Activated CD8-positive, alpha-beta memory T cell treated with anti-CD3 and anti-CD28 coated beads, Interleukin-2, amount 10 ng/mL, durations not matched to agents 7 days and 5 days (primary cell): ENCODE measurements at regions not wholly inside any gene's neighbourhood (a gene's known extent, or its start where the extent isn't known, plus 50 kb on each side); places are given as distances from the start of the nearest gene placed in this dataset.

ENCODE experiments used
- ATAC-seq: fragments of 150-1000 bp; cut with Tn5 transposase; one replicate; pipeline ENCODE4 v1.10.0; 2021; ENCODE audit warnings: moderate library complexity
- CTCF ChIA-PET: fragments of 350-600 bp; sonication (Branson Sonifier 250); formaldehyde crosslinking; loops from one replicate; lab custom pipeline; 2021; ENCODE audit warnings: antibody characterized with exemption; lab: Charles Lee
- DNase-seq: peaks from one replicate; pipeline ENCODE4 v3.0.0-alpha.2; 2020
- H3K27ac Mint-ChIP-seq: one replicate; pipeline ENCODE4 v1.8.0; 2021; ENCODE audit warnings: mild to moderate bottlenecking, mixed read lengths
- H3K27me3 Mint-ChIP-seq: one replicate; pipeline ENCODE4 v1.8.0; 2021; ENCODE audit warnings: mixed read lengths
- H3K36me3 Mint-ChIP-seq: one replicate; pipeline ENCODE4 v1.8.0; 2021; ENCODE audit warnings: mild to moderate bottlenecking, mixed read lengths
- H3K4me1 Mint-ChIP-seq: one replicate; pipeline ENCODE4 v1.8.0; 2021; ENCODE audit warnings: mixed read lengths
- H3K4me3 Mint-ChIP-seq: one replicate; pipeline ENCODE4 v1.8.0; 2021; ENCODE audit warnings: mild to moderate bottlenecking, moderate library complexity, mixed read lengths
- H3K9me3 Mint-ChIP-seq: one replicate; pipeline ENCODE4 v1.8.0; 2022; ENCODE audit warnings: low read depth, mixed read lengths

GRCh38 chr5:31049936-31050704 lies 143.4 kb upstream of the CDH6 start:
- no peaks in the 10 kb centered on the region for H3K27me3 Mint-ChIP-seq

GRCh38 chr5:31049461-31049860 lies 144.0 kb upstream of the CDH6 start:
- DNase-seq (no peak), ATAC-seq (no peak)
- no peak overlapping the region for H3K27ac Mint-ChIP-seq
- CTCF ChIA-PET, result no interaction called here
- no peaks in the 10 kb centered on the region for H3K36me3 Mint-ChIP-seq
- H3K9me3 Mint-ChIP-seq, result peaks cover 6% of the 10 kb centered on the region
- H3K4me1 Mint-ChIP-seq, result no peaks in the 10 kb centered on the region
- H3K27me3 Mint-ChIP-seq, result no peaks in the 10 kb centered on the region
- no peak overlapping the region for H3K4me3 Mint-ChIP-seq

More at GRCh38 chr5:31049936-31050704, 143.4 kb upstream of the CDH6 start:
- Mint-ChIP-seq H3K36me3 (no peaks in the 10 kb centered on the region), H3K4me3 (no peak overlapping the region), H3K9me3 (peaks cover 6% of the 10 kb centered on the region), H3K4me1 (no peaks in the 10 kb centered on the region), H3K27ac (no peak overlapping the region)
- CTCF ChIA-PET, result no interaction called here
- ATAC-seq (no peak), DNase-seq (no peak)

GRCh38 chr5:31048282-31049270 lies 144.9 kb upstream of the CDH6 start:
- Mint-ChIP-seq H3K27ac (no peak overlapping the region), H3K9me3 (peaks cover 4% of the 10 kb centered on the region), H3K4me1 (no peaks in the 10 kb centered on the region), H3K4me3 (no peak overlapping the region), H3K27me3 (no peaks in the 10 kb centered on the region), H3K36me3 (no peaks in the 10 kb centered on the region)
- CTCF ChIA-PET, result no interaction called here
- DNase-seq (no peak), ATAC-seq (no peak)

GRCh38 chr5:31047621-31048020 lies 145.9 kb upstream of the CDH6 start:
- Mint-ChIP-seq H3K9me3 (peaks cover 4% of the 10 kb centered on the region), H3K27me3 (no peaks in the 10 kb centered on the region), H3K36me3 (no peaks in the 10 kb centered on the region), H3K27ac (no peak overlapping the region), H3K4me1 (no peaks in the 10 kb centered on the region), H3K4me3 (no peak overlapping the region)
- DNase-seq (no peak), ATAC-seq (no peak)
- CTCF ChIA-PET, result no interaction called here

GRCh38 chr5:31047007-31047406 lies 146.5 kb upstream of the CDH6 start:
- no peak overlapping the region for H3K4me3 Mint-ChIP-seq
- peaks cover 4% of the 10 kb centered on the region for H3K9me3 Mint-ChIP-seq
- H3K4me1 Mint-ChIP-seq, result no peaks in the 10 kb centered on the region
- H3K36me3 Mint-ChIP-seq, result no peaks in the 10 kb centered on the region
- DNase-seq (no peak), ATAC-seq (no peak)
- no peak overlapping the region for H3K27ac Mint-ChIP-seq
- CTCF ChIA-PET, result no interaction called here
- H3K27me3 Mint-ChIP-seq, result no peaks in the 10 kb centered on the region

- Mint-ChIP-seq H3K36me3 (no peaks in the 10 kb centered on the region), H3K27me3 (no peaks in the 10 kb centered on the region), H3K4me1 (no peaks in the 10 kb centered on the region), H3K9me3 (peaks cover 15% of the 10 kb centered on the region), H3K27ac (no peak overlapping the region), H3K4me3 (no peak overlapping the region)
- no peak for ATAC-seq
- CTCF ChIA-PET, result no interaction called here
- no peak for DNase-seq
Observed at GRCh38 chr5:31036411-31036810, 157.1 kb upstream of the CDH6 start.

GRCh38 chr5:31033295-31033694 lies 160.2 kb upstream of the CDH6 start:
- Mint-ChIP-seq H3K27ac (no peak overlapping the region), H3K4me1 (no peaks in the 10 kb centered on the region), H3K36me3 (no peaks in the 10 kb centered on the region), H3K27me3 (no peaks in the 10 kb centered on the region), H3K4me3 (no peak overlapping the region), H3K9me3 (peaks cover 15% of the 10 kb centered on the region)
- ATAC-seq, result no peak
- CTCF ChIA-PET, result no interaction called here
- no peak for DNase-seq

GRCh38 chr5:31029925-31030324 lies 163.6 kb upstream of the CDH6 start:
- H3K36me3 Mint-ChIP-seq, result no peaks in the 10 kb centered on the region
- no peak for DNase-seq
- H3K27me3 Mint-ChIP-seq, result no peaks in the 10 kb centered on the region
- H3K4me1 Mint-ChIP-seq, result no peaks in the 10 kb centered on the region
- CTCF ChIA-PET, result no interaction called here
- ATAC-seq, result no peak
- peaks cover 2% of the 10 kb centered on the region for H3K9me3 Mint-ChIP-seq
- no peak overlapping the region for H3K27ac Mint-ChIP-seq
- H3K4me3 Mint-ChIP-seq, result no peak overlapping the region

GRCh38 chr5:31027721-31028120 lies 165.8 kb upstream of the CDH6 start:
- no peaks in the 10 kb centered on the region for H3K27me3 Mint-ChIP-seq
- H3K4me3 Mint-ChIP-seq, result no peak overlapping the region
- ATAC-seq (no peak), DNase-seq (no peak)
- no peaks in the 10 kb centered on the region for H3K36me3 Mint-ChIP-seq
- no peak overlapping the region for H3K27ac Mint-ChIP-seq
- CTCF ChIA-PET, result no interaction called here
- no peaks in the 10 kb centered on the region for H3K9me3 Mint-ChIP-seq
- no peaks in the 10 kb centered on the region for H3K4me1 Mint-ChIP-seq

- Mint-ChIP-seq H3K27ac (no peak overlapping the region), H3K36me3 (no peaks in the 10 kb centered on the region), H3K4me3 (no peak overlapping the region), H3K27me3 (no peaks in the 10 kb centered on the region), H3K9me3 (no peaks in the 10 kb centered on the region), H3K4me1 (no peaks in the 10 kb centered on the region)
- CTCF ChIA-PET, result no interaction called here
- no peak for DNase-seq
- ATAC-seq, result no peak
Observed at GRCh38 chr5:31023105-31023504, 170.4 kb upstream of the CDH6 start.

GRCh38 chr5:31021181-31021624 lies 172.3 kb upstream of the CDH6 start:
- peaks cover 4% of the 10 kb centered on the region for H3K9me3 Mint-ChIP-seq
- no peak overlapping the region for H3K4me3 Mint-ChIP-seq
- no peaks in the 10 kb centered on the region for H3K27me3 Mint-ChIP-seq
- H3K27ac Mint-ChIP-seq, result no peak overlapping the region
- CTCF ChIA-PET, result no interaction called here
- ATAC-seq, result no peak
- H3K4me1 Mint-ChIP-seq, result no peaks in the 10 kb centered on the region
- no peaks in the 10 kb centered on the region for H3K36me3 Mint-ChIP-seq
- no peak for DNase-seq

- H3K36me3 Mint-ChIP-seq, result no peaks in the 10 kb centered on the region
- CTCF ChIA-PET, result interaction anchor here (0.5 kb wide), 1 partner anchor 23 kb away, joined by 3 read pairs; no protein-coding TSS in a partner anchor
- no peak for DNase-seq
- H3K4me3 Mint-ChIP-seq, result no peak overlapping the region
- no peaks in the 10 kb centered on the region for H3K4me1 Mint-ChIP-seq
- H3K9me3 Mint-ChIP-seq, result peaks cover 19% of the 10 kb centered on the region
- no peak overlapping the region for H3K27ac Mint-ChIP-seq
- H3K27me3 Mint-ChIP-seq, result no peaks in the 10 kb centered on the region
- no peak for ATAC-seq
Observed at GRCh38 chr5:31008231-31008630, 185.3 kb upstream of the CDH6 start.

GRCh38 chr5:31007672-31008071 lies 185.8 kb upstream of the CDH6 start:
- no peak overlapping the region for H3K4me3 Mint-ChIP-seq
- DNase-seq, result no peak
- no peaks in the 10 kb centered on the region for H3K36me3 Mint-ChIP-seq
- peaks cover 19% of the 10 kb centered on the region for H3K9me3 Mint-ChIP-seq
- CTCF ChIA-PET, result no interaction called here
- H3K27me3 Mint-ChIP-seq, result no peaks in the 10 kb centered on the region
- no peak overlapping the region for H3K27ac Mint-ChIP-seq
- no peak for ATAC-seq
- H3K4me1 Mint-ChIP-seq, result no peaks in the 10 kb centered on the region

GRCh38 chr5:31000287-31000686 lies 193.2 kb upstream of the CDH6 start:
- Mint-ChIP-seq H3K27me3 (no peaks in the 10 kb centered on the region), H3K9me3 (peaks cover 3% of the 10 kb centered on the region)
- CTCF ChIA-PET, result no interaction called here

More at GRCh38 chr5:31000287-31000686, 193.2 kb upstream of the CDH6 start:
- no peaks in the 10 kb centered on the region for H3K36me3 Mint-ChIP-seq
- no peaks in the 10 kb centered on the region for H3K4me1 Mint-ChIP-seq
- H3K27ac Mint-ChIP-seq, result no peak overlapping the region
- ATAC-seq (no peak), DNase-seq (no peak)
- H3K4me3 Mint-ChIP-seq, result no peak overlapping the region
